ENCODE measurements at regions not wholly inside any gene's neighbourhood (a gene's known extent, or its start where the extent isn't known, plus 50 kb on each side); places are given as distances from the start of the nearest gene placed in this dataset.

DNA sequence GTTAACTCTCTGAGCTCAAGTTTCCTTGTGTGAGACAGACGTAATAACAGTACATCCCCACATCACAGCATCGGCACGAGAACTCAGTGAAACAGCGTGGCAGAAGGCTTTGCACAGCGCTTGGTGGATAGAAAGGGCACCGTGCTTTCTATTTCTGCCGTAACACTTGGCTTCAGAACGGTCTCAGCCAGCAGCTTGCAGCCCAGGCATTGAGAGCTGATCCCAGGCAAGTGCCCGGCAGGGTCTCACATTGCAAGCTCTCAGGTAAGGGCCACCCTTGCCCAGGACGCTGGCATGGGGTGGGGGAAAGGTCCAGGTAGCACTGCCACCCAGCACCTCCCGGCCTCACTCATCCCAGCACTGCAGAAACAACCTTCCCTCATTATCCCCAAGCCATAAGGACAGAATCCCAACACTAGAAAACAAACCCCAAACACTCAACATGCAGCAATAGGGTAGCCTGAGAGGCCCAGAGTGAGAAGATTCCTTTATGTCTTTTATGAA is 70.5 kb upstream of the ITGA11 start:
- H3K27me3 ChIP-seq (ENCODE audit: control insufficient read depth, insufficient read depth, low read length), result no peaks in the 10 kb centered on the region
- no peaks in the 10 kb centered on the region for H3K9me3 ChIP-seq (ENCODE audit: control insufficient read depth, low read length)
- H3K27ac ChIP-seq, result no peak overlapping the region
- H3K79me2 ChIP-seq, result no peaks in the 10 kb centered on the region
- no peaks in the 10 kb centered on the region for H3K36me3 ChIP-seq (ENCODE audit: control insufficient read depth, insufficient read depth, low read length)
- H2AFZ ChIP-seq, result no peak overlapping the region
- no peak overlapping the region for H3K4me2 ChIP-seq (ENCODE audit: low read length)
- no peak overlapping the region for H3K9ac ChIP-seq
- no peak overlapping the region for H3K4me3 ChIP-seq (ENCODE audit: low read depth, low read length)
- TF ChIP-seq, protein P1, sequence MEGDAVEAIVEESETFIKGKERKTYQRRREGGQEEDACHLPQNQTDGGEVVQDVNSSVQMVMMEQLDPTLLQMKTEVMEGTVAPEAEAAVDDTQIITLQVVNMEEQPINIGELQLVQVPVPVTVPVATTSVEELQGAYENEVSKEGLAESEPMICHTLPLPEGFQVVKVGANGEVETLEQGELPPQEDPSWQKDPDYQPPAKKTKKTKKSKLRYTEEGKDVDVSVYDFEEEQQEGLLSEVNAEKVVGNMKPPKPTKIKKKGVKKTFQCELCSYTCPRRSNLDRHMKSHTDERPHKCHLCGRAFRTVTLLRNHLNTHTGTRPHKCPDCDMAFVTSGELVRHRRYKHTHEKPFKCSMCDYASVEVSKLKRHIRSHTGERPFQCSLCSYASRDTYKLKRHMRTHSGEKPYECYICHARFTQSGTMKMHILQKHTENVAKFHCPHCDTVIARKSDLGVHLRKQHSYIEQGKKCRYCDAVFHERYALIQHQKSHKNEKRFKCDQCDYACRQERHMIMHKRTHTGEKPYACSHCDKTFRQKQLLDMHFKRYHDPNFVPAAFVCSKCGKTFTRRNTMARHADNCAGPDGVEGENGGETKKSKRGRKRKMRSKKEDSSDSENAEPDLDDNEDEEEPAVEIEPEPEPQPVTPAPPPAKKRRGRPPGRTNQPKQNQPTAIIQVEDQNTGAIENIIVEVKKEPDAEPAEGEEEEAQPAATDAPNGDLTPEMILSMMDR (IDR thresholded peaks at IDR 0.05), result no peak
- no peaks in the 10 kb centered on the region for H3K4me1 ChIP-seq

DNA sequence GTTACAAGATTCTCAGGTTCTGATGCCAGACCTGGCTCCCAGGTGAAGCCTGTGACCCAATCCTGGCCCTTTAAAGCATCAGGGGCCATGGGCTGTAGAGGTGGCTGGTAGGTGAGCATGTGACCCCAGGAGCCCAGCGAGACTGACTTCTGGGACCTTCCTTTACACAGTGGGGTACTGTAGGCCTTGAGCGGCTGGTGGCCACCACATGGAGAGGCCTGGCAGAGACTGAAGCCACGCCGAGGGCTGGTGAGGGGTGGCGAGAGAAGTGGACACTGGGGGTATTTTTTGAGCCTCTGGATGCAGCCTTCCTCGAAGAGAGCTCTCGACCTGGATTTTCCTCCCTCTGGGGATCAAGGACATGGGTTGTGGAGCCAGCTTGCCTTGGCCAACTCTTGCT is 71.2 kb upstream of the ITGA11 start:
- no peaks in the 10 kb centered on the region for H3K27me3 ChIP-seq (ENCODE audit: control insufficient read depth, insufficient read depth, low read length)
- no peak overlapping the region for H3K27ac ChIP-seq
- H3K9ac ChIP-seq, result no peak overlapping the region
- H3K36me3 ChIP-seq (ENCODE audit: control insufficient read depth, insufficient read depth, low read length), result no peaks in the 10 kb centered on the region
- no peak overlapping the region for H3K4me2 ChIP-seq (ENCODE audit: low read length)
- H3K4me3 ChIP-seq (ENCODE audit: low read depth, low read length), result no peak overlapping the region
- TF ChIP-seq, protein P1 (IDR thresholded peaks at IDR 0.05), result no peak
- no peaks in the 10 kb centered on the region for H3K4me1 ChIP-seq
- no peak overlapping the region for H2AFZ ChIP-seq
- H3K9me3 ChIP-seq (ENCODE audit: control insufficient read depth, low read length), result no peaks in the 10 kb centered on the region
- H3K79me2 ChIP-seq, result no peaks in the 10 kb centered on the region

DNA sequence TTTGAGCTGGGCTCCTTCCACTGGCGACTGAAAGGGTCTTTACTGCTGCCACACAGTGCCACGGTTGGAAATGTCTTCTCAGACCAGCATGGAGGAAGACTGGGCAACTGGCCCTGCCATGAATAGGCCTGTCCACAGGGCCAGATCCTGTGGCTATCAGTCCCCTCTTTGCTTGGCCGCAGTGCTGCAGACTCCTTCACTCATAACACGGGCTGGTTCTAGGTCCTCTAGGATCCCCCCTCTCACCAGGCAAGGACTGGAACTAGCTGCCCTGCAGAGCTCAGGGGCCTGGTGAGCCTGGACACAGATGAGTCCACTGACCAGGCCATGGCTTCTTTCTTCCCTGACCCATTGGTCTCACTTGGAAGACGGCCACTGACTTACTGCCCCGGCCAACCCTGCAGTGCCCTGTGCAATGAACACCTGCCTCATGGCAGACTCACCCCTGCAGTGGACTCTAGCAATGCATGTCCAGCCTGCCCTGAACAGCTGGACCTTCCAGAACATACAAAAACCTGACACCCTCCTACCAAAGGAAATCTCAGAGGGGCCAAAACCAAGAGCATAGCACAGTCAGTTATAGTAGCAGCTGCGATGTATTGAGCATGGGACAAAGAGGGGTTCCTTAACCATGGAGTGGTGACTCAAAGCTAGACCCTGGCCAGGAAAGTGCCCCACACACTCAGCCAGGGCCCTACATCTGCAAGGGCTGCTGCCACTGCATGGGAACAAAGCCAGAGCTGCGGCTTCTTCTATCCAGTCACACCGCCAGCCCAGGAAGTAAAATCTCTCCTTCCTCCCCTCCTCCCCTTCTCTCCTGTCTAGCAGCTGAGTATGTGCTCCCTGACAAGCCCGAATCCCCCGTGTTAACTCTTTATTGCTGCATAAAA is 72.1 kb upstream of the ITGA11 start:
- Histone ChIP-seq H3K9me3 (ENCODE audit: control insufficient read depth, low read length) (no peaks in the 10 kb centered on the region), H3K79me2 (no peaks in the 10 kb centered on the region), H3K27ac (no peak overlapping the region), H3K4me2 (ENCODE audit: low read length) (no peak overlapping the region), H3K4me1 (no peaks in the 10 kb centered on the region), H3K9ac (no peak overlapping the region), H2AFZ (peak overlapping the region; percentile 38), H3K36me3 (ENCODE audit: control insufficient read depth, insufficient read depth, low read length) (no peaks in the 10 kb centered on the region), H3K27me3 (ENCODE audit: control insufficient read depth, insufficient read depth, low read length) (no peaks in the 10 kb centered on the region), H3K4me3 (ENCODE audit: low read depth, low read length) (no peak overlapping the region)
- TF ChIP-seq, protein P1 (IDR thresholded peaks at IDR 0.05), result no peak

DNA sequence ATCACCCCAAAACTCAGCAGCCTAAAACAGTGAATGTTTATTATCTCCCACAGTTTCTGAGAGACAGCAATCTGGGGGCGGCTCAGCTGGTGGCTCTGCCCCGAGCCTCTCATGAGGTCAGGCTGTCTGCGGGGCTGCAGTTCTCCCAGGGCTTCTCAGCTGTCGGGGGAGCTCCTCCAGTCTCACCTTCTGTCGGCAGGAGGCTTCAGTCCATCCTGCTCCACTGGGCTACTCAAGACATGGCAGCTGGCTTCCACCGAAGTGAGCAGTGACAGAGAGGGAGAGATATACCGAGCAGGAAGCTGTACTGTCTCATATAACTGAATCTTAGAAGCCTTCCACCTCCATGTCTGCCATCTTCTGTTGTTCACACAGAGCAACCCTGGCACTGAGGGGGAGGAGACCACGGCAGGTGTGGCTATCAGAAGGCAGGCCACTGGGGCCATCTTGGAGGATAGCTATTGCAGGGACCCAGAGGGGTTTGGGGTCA is 72.8 kb upstream of the ITGA11 start:
- Histone ChIP-seq H3K9me3 (ENCODE audit: control insufficient read depth, low read length) (no peaks in the 10 kb centered on the region), H3K79me2 (no peaks in the 10 kb centered on the region), H3K4me1 (no peaks in the 10 kb centered on the region), H3K9ac (no peak overlapping the region), H3K27ac (no peak overlapping the region), H3K36me3 (ENCODE audit: control insufficient read depth, insufficient read depth, low read length) (no peaks in the 10 kb centered on the region), H2AFZ (peak overlapping the region; percentile 38), H3K27me3 (ENCODE audit: control insufficient read depth, insufficient read depth, low read length) (no peaks in the 10 kb centered on the region), H3K4me3 (ENCODE audit: low read depth, low read length) (no peak overlapping the region), H3K4me2 (ENCODE audit: low read length) (no peak overlapping the region)
- TF ChIP-seq, protein P1 (IDR thresholded peaks at IDR 0.05), result no peak

Measured in parathyroid adenoma (tissue), 2 donors.